Liver (tissue), 3 donors: ENCODE measurements at regions not wholly inside any gene's neighbourhood (a gene's known extent, or its start where the extent isn't known, plus 50 kb on each side); places are given as distances from the start of the nearest gene placed in this dataset.

Experiments
- GABPA ChIP-seq, 2 donors: IDR thresholded peaks in 1 of 2; conservative IDR thresholded peaks in 1 of 2; 2 replicates each; pipeline ENCODE4 v1.6.1; 2016; ENCODE audit warnings: antibody characterized with exemption in 2 of 2, mild to moderate bottlenecking in 1 of 2, moderate library complexity in 1 of 2
- HNF4A ChIP-seq, 2 donors: conservative IDR thresholded peaks; 2 replicates each; pipeline ENCODE4 v1.6.1; 2016; ENCODE audit warnings: antibody characterized with exemption in 2 of 2, mild to moderate bottlenecking in 2 of 2
- JUND ChIP-seq, 2 donors: IDR thresholded peaks; 2 replicates each; pipeline ENCODE4 v1.6.1; 2016; ENCODE audit warnings: antibody characterized with exemption in 2 of 2
- RAD21 ChIP-seq, 2 donors: IDR thresholded peaks; 2 replicates each; pipeline ENCODE4 v1.6.1; 2016; ENCODE audit warnings: antibody characterized with exemption in 2 of 2, mild to moderate bottlenecking in 2 of 2
- RXRA ChIP-seq, 2 donors: IDR thresholded peaks; 2 replicates each; pipeline ENCODE4 v1.6.1; 2017 to 2018; ENCODE audit warnings: antibody characterized with exemption in 2 of 2, mild to moderate bottlenecking in 1 of 2
- TAF1 ChIP-seq: conservative IDR thresholded peaks from 2 replicates; pipeline ENCODE4 v1.6.1; 2016; ENCODE audit warnings: antibody characterized with exemption, mild to moderate bottlenecking
- TF ChIP-seq, protein P1 (sequence below): IDR thresholded peaks from 2 replicates; pipeline ENCODE4 v1.6.1; 2016; ENCODE audit warnings: antibody characterized with exemption
- TF ChIP-seq, protein P2 (sequence below): fragments of 150-350 bp; IDR thresholded peaks from 2 replicates; pipeline ENCODE4 v1.5.1; 2017; ENCODE audit warnings: improper control_type of control experiment, low read depth, low read length; ENCODE audit not compliant: missing input control
- TF ChIP-seq, protein P3 (sequence below): IDR thresholded peaks from 2 replicates; pipeline ENCODE4 v1.6.1; 2016; ENCODE audit warnings: antibody characterized with exemption, mild to moderate bottlenecking
- TF ChIP-seq, protein P4 (sequence below): IDR thresholded peaks from 2 replicates; pipeline ENCODE4 v1.6.1; 2016; ENCODE audit warnings: antibody characterized with exemption
- donor health status: healthy.
- donor health status: healthy.

DNA sequence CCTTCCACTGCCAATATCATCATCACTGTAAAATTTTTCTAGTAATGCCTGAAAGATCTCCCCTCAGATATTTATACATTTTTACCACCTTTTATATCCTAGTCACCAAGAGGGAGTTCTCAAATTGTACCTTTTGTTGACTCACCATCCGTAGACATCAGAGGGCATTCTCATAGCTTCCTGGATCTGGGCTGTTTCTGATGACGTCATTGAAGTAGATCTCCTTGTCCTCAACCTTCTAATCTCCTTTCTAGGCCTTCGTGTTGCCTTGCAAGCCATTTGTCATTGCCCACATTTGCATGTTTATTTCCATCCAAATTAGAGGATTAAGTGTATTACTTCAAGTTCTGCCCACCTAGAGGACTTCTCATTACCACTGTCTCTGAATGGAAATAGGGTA lies 193.4 kb upstream of the NRXN1 start:
- TF ChIP-seq, protein P1, sequence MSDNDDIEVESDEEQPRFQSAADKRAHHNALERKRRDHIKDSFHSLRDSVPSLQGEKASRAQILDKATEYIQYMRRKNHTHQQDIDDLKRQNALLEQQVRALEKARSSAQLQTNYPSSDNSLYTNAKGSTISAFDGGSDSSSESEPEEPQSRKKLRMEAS, result no peak
- TF ChIP-seq RAD21 (IDR thresholded peaks at IDR 0.05), result no peak
- TF ChIP-seq, protein P2, sequence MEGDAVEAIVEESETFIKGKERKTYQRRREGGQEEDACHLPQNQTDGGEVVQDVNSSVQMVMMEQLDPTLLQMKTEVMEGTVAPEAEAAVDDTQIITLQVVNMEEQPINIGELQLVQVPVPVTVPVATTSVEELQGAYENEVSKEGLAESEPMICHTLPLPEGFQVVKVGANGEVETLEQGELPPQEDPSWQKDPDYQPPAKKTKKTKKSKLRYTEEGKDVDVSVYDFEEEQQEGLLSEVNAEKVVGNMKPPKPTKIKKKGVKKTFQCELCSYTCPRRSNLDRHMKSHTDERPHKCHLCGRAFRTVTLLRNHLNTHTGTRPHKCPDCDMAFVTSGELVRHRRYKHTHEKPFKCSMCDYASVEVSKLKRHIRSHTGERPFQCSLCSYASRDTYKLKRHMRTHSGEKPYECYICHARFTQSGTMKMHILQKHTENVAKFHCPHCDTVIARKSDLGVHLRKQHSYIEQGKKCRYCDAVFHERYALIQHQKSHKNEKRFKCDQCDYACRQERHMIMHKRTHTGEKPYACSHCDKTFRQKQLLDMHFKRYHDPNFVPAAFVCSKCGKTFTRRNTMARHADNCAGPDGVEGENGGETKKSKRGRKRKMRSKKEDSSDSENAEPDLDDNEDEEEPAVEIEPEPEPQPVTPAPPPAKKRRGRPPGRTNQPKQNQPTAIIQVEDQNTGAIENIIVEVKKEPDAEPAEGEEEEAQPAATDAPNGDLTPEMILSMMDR, result no peak
- TF ChIP-seq GABPA (IDR thresholded peaks at IDR 0.05 in 1 of 2, conservative IDR thresholded peaks at IDR 0.05 in 1 of 2), result no peak
- TF ChIP-seq, protein P3, sequence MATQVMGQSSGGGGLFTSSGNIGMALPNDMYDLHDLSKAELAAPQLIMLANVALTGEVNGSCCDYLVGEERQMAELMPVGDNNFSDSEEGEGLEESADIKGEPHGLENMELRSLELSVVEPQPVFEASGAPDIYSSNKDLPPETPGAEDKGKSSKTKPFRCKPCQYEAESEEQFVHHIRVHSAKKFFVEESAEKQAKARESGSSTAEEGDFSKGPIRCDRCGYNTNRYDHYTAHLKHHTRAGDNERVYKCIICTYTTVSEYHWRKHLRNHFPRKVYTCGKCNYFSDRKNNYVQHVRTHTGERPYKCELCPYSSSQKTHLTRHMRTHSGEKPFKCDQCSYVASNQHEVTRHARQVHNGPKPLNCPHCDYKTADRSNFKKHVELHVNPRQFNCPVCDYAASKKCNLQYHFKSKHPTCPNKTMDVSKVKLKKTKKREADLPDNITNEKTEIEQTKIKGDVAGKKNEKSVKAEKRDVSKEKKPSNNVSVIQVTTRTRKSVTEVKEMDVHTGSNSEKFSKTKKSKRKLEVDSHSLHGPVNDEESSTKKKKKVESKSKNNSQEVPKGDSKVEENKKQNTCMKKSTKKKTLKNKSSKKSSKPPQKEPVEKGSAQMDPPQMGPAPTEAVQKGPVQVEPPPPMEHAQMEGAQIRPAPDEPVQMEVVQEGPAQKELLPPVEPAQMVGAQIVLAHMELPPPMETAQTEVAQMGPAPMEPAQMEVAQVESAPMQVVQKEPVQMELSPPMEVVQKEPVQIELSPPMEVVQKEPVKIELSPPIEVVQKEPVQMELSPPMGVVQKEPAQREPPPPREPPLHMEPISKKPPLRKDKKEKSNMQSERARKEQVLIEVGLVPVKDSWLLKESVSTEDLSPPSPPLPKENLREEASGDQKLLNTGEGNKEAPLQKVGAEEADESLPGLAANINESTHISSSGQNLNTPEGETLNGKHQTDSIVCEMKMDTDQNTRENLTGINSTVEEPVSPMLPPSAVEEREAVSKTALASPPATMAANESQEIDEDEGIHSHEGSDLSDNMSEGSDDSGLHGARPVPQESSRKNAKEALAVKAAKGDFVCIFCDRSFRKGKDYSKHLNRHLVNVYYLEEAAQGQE, result no peak
- TF ChIP-seq TAF1, result no peak
- no peak for TF ChIP-seq JUND (IDR thresholded peaks at IDR 0.05)
- TF ChIP-seq HNF4A (conservative IDR thresholded peaks at IDR 0.05), result no peak
- TF ChIP-seq, protein P4, sequence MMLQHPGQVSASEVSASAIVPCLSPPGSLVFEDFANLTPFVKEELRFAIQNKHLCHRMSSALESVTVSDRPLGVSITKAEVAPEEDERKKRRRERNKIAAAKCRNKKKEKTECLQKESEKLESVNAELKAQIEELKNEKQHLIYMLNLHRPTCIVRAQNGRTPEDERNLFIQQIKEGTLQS, result no peak
- no peak for TF ChIP-seq RXRA (IDR thresholded peaks at IDR 0.05)
